Ovary (tissue), 3 donors: ENCODE measurements at regions not wholly inside any gene's neighbourhood (a gene's known extent, or its start where the extent isn't known, plus 50 kb on each side); places are given as distances from the start of the nearest gene placed in this dataset.

ENCODE experiments used
- CTCF ChIP-seq, 3 donors: fragments of 450-650 bp in 2 of 3; fragments of 200-600 bp in 1 of 3; IDR thresholded peaks; one replicate each; pipeline versions ENCODE4 v1.5.1 to v1.8.0; 2016 to 2022; ENCODE audit warnings: antibody characterized with exemption in 3 of 3, mild to moderate bottlenecking in 1 of 3
- EP300 ChIP-seq: sonication (generic); formaldehyde crosslinking; IDR thresholded peaks from one replicate; pipeline ENCODE4 v1.6.1; 2017; ENCODE audit warnings: antibody characterized with exemption
- donor health status: DM: no; HTN: no; CAD: no.

GRCh38 chr16:79431923-79432322 is 168.6 kb downstream of the MAF start:
- TF ChIP-seq EP300 (no peak), CTCF (IDR thresholded peaks at IDR 0.05) (no peak)
